WTC11 (cell line): ENCODE measurements at regions not wholly inside any gene's neighbourhood (a gene's known extent, or its start where the extent isn't known, plus 50 kb on each side); places are given as distances from the start of the nearest gene placed in this dataset.

ENCODE experiments used
- ATAC-seq: fragments of 200-7000 bp; cut with Tn5 transposase; 2 replicates; pipeline ENCODE4 v1.10.0; 2021; ENCODE audit warnings: mild to moderate bottlenecking, moderate library complexity
- CTCF ChIA-PET: fragments of 300-600 bp; sonication (Branson Sonifier 250); formaldehyde crosslinking; loops from one replicate; lab custom pipeline; 2021; ENCODE audit warnings: antibody characterized with exemption; lab: Charles Lee
- POLR2A ChIA-PET: fragments of 350-600 bp; sonication (Branson Sonifier 250); formaldehyde crosslinking; loops from one replicate; lab custom pipeline; 2021; ENCODE audit warnings: antibody characterized with exemption; lab: Charles Lee
- DNase-seq: peaks from one replicate; pipeline ENCODE4 v3.0.0; 2021; ENCODE audit warnings: low spot score
- H3K27ac Mint-ChIP-seq: 2 replicates; pipeline ENCODE4 v1.8.0; 2021; ENCODE audit warnings: mixed read lengths
- H3K27me3 Mint-ChIP-seq: 2 replicates; pipeline ENCODE4 v1.8.0; 2021; ENCODE audit warnings: low read depth, mild to moderate bottlenecking, moderate library complexity, mixed read lengths
- H3K36me3 Mint-ChIP-seq: 2 replicates; pipeline ENCODE4 v1.8.0; 2021; ENCODE audit warnings: mixed read lengths
- H3K4me1 Mint-ChIP-seq: 2 replicates; pipeline ENCODE4 v1.8.0; 2022; ENCODE audit warnings: mixed read lengths
- H3K4me3 Mint-ChIP-seq: 2 replicates; pipeline ENCODE4 v1.8.0; 2021; ENCODE audit warnings: mild to moderate bottlenecking, moderate library complexity, mixed read lengths
- H3K9me3 Mint-ChIP-seq: 2 replicates; pipeline ENCODE4 v1.8.0; 2021; ENCODE audit warnings: mixed read lengths
- GTF2I ChIP-seq: fragments of 250-450 bp; sonication (Bioruptor Pico); conservative IDR thresholded peaks from 2 replicates; pipeline ENCODE4 v1.4.0; 2021; ENCODE audit warnings: mild to moderate bottlenecking
- IRF1 ChIP-seq: sonication (generic); formaldehyde crosslinking; IDR thresholded peaks from 2 replicates; pipeline ENCODE4 v1.8.0; 2023; ENCODE audit warnings: missing genetic modification reagents
- MXD4 ChIP-seq: fragments of 250-450 bp; sonication (Bioruptor Pico); IDR thresholded peaks from 2 replicates; pipeline ENCODE4 v1.8.0; 2021; ENCODE audit warnings: mild to moderate bottlenecking, moderate library complexity, borderline replicate concordance
- OVOL2 ChIP-seq: fragments of 250-450 bp; sonication (Bioruptor Pico); IDR thresholded peaks from 2 replicates; pipeline ENCODE4 v1.9.0; 2021; ENCODE audit warnings: mild to moderate bottlenecking, borderline replicate concordance
- SOX15 ChIP-seq: fragments of 250-450 bp; sonication (Bioruptor Pico); IDR thresholded peaks from 2 replicates; pipeline ENCODE4 v1.9.0; 2021; ENCODE audit warnings: mild to moderate bottlenecking
- ZNF138 ChIP-seq: sonication (generic); formaldehyde crosslinking; conservative IDR thresholded peaks from 2 replicates; pipeline ENCODE4 v1.8.1; 2022; ENCODE audit warnings: mild to moderate bottlenecking, moderate library complexity, missing genetic modification reagents
- ZNF281 ChIP-seq: sonication (generic); formaldehyde crosslinking; IDR thresholded peaks from 2 replicates; pipeline ENCODE4 v1.8.0; 2023; ENCODE audit warnings: mild to moderate bottlenecking, missing genetic modification reagents
- TF ChIP-seq, protein P1 (sequence below): fragments of 250-450 bp; sonication (Bioruptor Pico); IDR thresholded peaks from 2 replicates; pipeline ENCODE4 v1.9.0; 2021; ENCODE audit warnings: mild to moderate bottlenecking
- TF ChIP-seq, protein P2 (sequence below): sonication (generic); formaldehyde crosslinking; IDR thresholded peaks from 2 replicates; pipeline ENCODE4 v1.8.0; 2023; ENCODE audit warnings: missing genetic modification reagents, mild to moderate bottlenecking, borderline replicate concordance
- TF ChIP-seq, protein P3 (sequence below): fragments of 200-600 bp; IDR thresholded peaks from 2 replicates; pipeline ENCODE4 v1.8.0; 2022; ENCODE audit warnings: antibody characterized with exemption
- TF ChIP-seq, protein P4 (sequence below): sonication (generic); formaldehyde crosslinking; IDR thresholded peaks from 2 replicates; pipeline ENCODE4 v1.8.0; 2022; ENCODE audit warnings: mild to moderate bottlenecking, missing genetic modification reagents

GRCh38 chr10:123297175-123297574 lies 143.0 kb downstream of the BUB3 start (continued):
- TF ChIP-seq, protein P1, sequence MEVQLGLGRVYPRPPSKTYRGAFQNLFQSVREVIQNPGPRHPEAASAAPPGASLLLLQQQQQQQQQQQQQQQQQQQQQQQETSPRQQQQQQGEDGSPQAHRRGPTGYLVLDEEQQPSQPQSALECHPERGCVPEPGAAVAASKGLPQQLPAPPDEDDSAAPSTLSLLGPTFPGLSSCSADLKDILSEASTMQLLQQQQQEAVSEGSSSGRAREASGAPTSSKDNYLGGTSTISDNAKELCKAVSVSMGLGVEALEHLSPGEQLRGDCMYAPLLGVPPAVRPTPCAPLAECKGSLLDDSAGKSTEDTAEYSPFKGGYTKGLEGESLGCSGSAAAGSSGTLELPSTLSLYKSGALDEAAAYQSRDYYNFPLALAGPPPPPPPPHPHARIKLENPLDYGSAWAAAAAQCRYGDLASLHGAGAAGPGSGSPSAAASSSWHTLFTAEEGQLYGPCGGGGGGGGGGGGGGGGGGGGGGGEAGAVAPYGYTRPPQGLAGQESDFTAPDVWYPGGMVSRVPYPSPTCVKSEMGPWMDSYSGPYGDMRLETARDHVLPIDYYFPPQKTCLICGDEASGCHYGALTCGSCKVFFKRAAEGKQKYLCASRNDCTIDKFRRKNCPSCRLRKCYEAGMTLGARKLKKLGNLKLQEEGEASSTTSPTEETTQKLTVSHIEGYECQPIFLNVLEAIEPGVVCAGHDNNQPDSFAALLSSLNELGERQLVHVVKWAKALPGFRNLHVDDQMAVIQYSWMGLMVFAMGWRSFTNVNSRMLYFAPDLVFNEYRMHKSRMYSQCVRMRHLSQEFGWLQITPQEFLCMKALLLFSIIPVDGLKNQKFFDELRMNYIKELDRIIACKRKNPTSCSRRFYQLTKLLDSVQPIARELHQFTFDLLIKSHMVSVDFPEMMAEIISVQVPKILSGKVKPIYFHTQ (CRISPR knock-in tag), result no peak

- DNase-seq (no peak), ATAC-seq (no peak)
- H3K27ac Mint-ChIP-seq, result no peak overlapping the region
- ChIA-PET CTCF (interaction anchor here (0.6 to 0.7 kb wide), 2 partner anchors 24 to 203 kb away, joined by 3 read pairs; no protein-coding TSS in a partner anchor), POLR2A (no interaction called here)
- H3K27me3 Mint-ChIP-seq, result no peaks in the 10 kb centered on the region; the same call in 1 of the 2 replicates
- H3K4me1 Mint-ChIP-seq, result peaks cover 14% of the 10 kb centered on the region; the same call in 1 of the 2 replicates
- H3K36me3 Mint-ChIP-seq, result peaks cover 20% of the 10 kb centered on the region
- TF ChIP-seq GTF2I (CRISPR knock-in tag), result no peak
- TF ChIP-seq SOX15, result no peak
- TF ChIP-seq IRF1 (CRISPR knock-in tag), result no peak
- no peak for TF ChIP-seq ZNF138
- TF ChIP-seq, protein P2, sequence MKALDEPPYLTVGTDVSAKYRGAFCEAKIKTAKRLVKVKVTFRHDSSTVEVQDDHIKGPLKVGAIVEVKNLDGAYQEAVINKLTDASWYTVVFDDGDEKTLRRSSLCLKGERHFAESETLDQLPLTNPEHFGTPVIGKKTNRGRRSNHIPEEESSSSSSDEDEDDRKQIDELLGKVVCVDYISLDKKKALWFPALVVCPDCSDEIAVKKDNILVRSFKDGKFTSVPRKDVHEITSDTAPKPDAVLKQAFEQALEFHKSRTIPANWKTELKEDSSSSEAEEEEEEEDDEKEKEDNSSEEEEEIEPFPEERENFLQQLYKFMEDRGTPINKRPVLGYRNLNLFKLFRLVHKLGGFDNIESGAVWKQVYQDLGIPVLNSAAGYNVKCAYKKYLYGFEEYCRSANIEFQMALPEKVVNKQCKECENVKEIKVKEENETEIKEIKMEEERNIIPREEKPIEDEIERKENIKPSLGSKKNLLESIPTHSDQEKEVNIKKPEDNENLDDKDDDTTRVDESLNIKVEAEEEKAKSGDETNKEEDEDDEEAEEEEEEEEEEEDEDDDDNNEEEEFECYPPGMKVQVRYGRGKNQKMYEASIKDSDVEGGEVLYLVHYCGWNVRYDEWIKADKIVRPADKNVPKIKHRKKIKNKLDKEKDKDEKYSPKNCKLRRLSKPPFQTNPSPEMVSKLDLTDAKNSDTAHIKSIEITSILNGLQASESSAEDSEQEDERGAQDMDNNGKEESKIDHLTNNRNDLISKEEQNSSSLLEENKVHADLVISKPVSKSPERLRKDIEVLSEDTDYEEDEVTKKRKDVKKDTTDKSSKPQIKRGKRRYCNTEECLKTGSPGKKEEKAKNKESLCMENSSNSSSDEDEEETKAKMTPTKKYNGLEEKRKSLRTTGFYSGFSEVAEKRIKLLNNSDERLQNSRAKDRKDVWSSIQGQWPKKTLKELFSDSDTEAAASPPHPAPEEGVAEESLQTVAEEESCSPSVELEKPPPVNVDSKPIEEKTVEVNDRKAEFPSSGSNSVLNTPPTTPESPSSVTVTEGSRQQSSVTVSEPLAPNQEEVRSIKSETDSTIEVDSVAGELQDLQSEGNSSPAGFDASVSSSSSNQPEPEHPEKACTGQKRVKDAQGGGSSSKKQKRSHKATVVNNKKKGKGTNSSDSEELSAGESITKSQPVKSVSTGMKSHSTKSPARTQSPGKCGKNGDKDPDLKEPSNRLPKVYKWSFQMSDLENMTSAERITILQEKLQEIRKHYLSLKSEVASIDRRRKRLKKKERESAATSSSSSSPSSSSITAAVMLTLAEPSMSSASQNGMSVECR (CRISPR knock-in tag), result no peak
- no peak for TF ChIP-seq MXD4
- H3K4me3 Mint-ChIP-seq, result no peak overlapping the region
- peaks cover 30% of the 10 kb centered on the region for H3K9me3 Mint-ChIP-seq
Observed at GRCh38 chr10:123298583-123298982, 144.4 kb downstream of the BUB3 start.

- DNase-seq (no peak), ATAC-seq (no peak)
- CTCF ChIA-PET, result no interaction called here
Observed at GRCh38 chr10:123299598-123299997, 145.4 kb downstream of the BUB3 start.

More at GRCh38 chr10:123299598-123299997, 145.4 kb downstream of the BUB3 start:
- TF ChIP-seq ZNF138, result no peak
- TF ChIP-seq, protein P3, sequence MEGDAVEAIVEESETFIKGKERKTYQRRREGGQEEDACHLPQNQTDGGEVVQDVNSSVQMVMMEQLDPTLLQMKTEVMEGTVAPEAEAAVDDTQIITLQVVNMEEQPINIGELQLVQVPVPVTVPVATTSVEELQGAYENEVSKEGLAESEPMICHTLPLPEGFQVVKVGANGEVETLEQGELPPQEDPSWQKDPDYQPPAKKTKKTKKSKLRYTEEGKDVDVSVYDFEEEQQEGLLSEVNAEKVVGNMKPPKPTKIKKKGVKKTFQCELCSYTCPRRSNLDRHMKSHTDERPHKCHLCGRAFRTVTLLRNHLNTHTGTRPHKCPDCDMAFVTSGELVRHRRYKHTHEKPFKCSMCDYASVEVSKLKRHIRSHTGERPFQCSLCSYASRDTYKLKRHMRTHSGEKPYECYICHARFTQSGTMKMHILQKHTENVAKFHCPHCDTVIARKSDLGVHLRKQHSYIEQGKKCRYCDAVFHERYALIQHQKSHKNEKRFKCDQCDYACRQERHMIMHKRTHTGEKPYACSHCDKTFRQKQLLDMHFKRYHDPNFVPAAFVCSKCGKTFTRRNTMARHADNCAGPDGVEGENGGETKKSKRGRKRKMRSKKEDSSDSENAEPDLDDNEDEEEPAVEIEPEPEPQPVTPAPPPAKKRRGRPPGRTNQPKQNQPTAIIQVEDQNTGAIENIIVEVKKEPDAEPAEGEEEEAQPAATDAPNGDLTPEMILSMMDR, result no peak
- no peak for TF ChIP-seq ZNF281 (CRISPR knock-in tag)
- TF ChIP-seq, protein P2 (CRISPR knock-in tag), result no peak
- TF ChIP-seq, protein P4, sequence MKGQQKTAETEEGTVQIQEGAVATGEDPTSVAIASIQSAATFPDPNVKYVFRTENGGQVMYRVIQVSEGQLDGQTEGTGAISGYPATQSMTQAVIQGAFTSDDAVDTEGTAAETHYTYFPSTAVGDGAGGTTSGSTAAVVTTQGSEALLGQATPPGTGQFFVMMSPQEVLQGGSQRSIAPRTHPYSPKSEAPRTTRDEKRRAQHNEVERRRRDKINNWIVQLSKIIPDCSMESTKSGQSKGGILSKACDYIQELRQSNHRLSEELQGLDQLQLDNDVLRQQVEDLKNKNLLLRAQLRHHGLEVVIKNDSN, result no peak
- no peak for TF ChIP-seq OVOL2 (CRISPR knock-in tag)
- Mint-ChIP-seq H3K27me3 (no peaks in the 10 kb centered on the region; the same call in 1 of the 2 replicates), H3K27ac (no peak overlapping the region), H3K4me3 (no peak overlapping the region), H3K36me3 (peaks cover 21% of the 10 kb centered on the region), H3K9me3 (peaks cover 31% of the 10 kb centered on the region), H3K4me1 (peaks cover 17% of the 10 kb centered on the region; the same call in 1 of the 2 replicates)
- POLR2A ChIA-PET, result no interaction called here
